Renal cortex interstitium (tissue), 11 donors: ENCODE measurements at regions not wholly inside any gene's neighbourhood (a gene's known extent, or its start where the extent isn't known, plus 50 kb on each side); places are given as distances from the start of the nearest gene placed in this dataset.

Experiments
- DNase-seq, 11 donors: peaks; one replicate each; pipeline ENCODE4 v3.0.0-alpha.2; 2013; ENCODE audit warnings: low read depth in 9 of 11, low spot score in 4 of 11; ENCODE audit errors: extremely low read depth in 1 of 11

- DNase-seq = no peak
These were observed 214.9 kb upstream of the IL12A start for GRCh38 chr3:159773706-159774105.

- no peak for DNase-seq
These were observed 213.2 kb upstream of the IL12A start for GRCh38 chr3:159775372-159775961.

GRCh38 chr3:159776779-159777178, 211.9 kb upstream of the IL12A start:
- DNase-seq = no peak

- DNase-seq = no peak
These were observed 208.8 kb upstream of the IL12A start for GRCh38 chr3:159779883-159780282.

- no peak for DNase-seq
These were observed 206.8 kb upstream of the IL12A start for GRCh38 chr3:159781867-159782266.

GRCh38 chr3:159782724-159783421, 205.8 kb upstream of the IL12A start:
- DNase-seq = no peak

- no peak for DNase-seq
These were observed 204.6 kb upstream of the IL12A start for GRCh38 chr3:159783780-159784742.

GRCh38 chr3:159785273-159785708, 203.3 kb upstream of the IL12A start:
- DNase-seq = no peak

- no peak for DNase-seq
These were observed 202.0 kb upstream of the IL12A start for GRCh38 chr3:159786489-159787177.

- no peak for DNase-seq
These were observed 201.5 kb upstream of the IL12A start for GRCh38 chr3:159787178-159787574.

GRCh38 chr3:159787794-159788205, 200.8 kb upstream of the IL12A start:
- no peak for DNase-seq

- no peak for DNase-seq
These were observed 200.3 kb upstream of the IL12A start for GRCh38 chr3:159788291-159788690.

- DNase-seq = no peak
These were observed 199.6 kb upstream of the IL12A start for GRCh38 chr3:159789017-159789416.

GRCh38 chr3:159789742-159790635, 198.6 kb upstream of the IL12A start:
- DNase-seq = peak in 1 of 11 donors; percentile 52

- DNase-seq = no peak
These were observed 197.3 kb upstream of the IL12A start for GRCh38 chr3:159791336-159791735.

- DNase-seq = no peak
These were observed 196.6 kb upstream of the IL12A start for GRCh38 chr3:159792070-159792469.

- DNase-seq = no peak
These were observed 193.6 kb upstream of the IL12A start for GRCh38 chr3:159795042-159795441.

- DNase-seq = no peak
These were observed 192.9 kb upstream of the IL12A start for GRCh38 chr3:159795681-159796175.
